ENCODE measurements at regions not wholly inside any gene's neighbourhood (a gene's known extent, or its start where the extent isn't known, plus 50 kb on each side); places are given as distances from the start of the nearest gene placed in this dataset.

GRCh38 chr1:29963946-29964345 lies 727.6 kb downstream of the PTPRU start:
- TF ChIP-seq POLR2A (IDR thresholded peaks at IDR 0.05; ENCODE audit: borderline replicate concordance, extremely low read depth, insufficient read depth, insufficient read length) = no peak
- TF ChIP-seq POLR2AphosphoS5 (IDR thresholded peaks at IDR 0.05; ENCODE audit: low read depth, low read length) = no peak
- TF ChIP-seq ZBTB33 (IDR thresholded peaks at IDR 0.05; ENCODE audit: extremely low read depth, insufficient replicate concordance, low read length) = no peak
- TF ChIP-seq CTCF (IDR thresholded peaks at IDR 0.05 in 2 of 3, conservative IDR thresholded peaks at IDR 0.05 in 1 of 3; ENCODE audit: borderline replicate concordance in 1 of 3, insufficient read depth in 1 of 3, low read depth in 2 of 3, low read length in 2 of 3) = no peak
- no peak for TF ChIP-seq ELF1 (IDR thresholded peaks at IDR 0.05; ENCODE audit: borderline replicate concordance, low read depth)
- TF ChIP-seq SIN3A (IDR thresholded peaks at IDR 0.05; ENCODE audit: low read depth) = no peak
- no peak for TF ChIP-seq RAD21 (IDR thresholded peaks at IDR 0.05; ENCODE audit: low read depth)
- TF ChIP-seq REST (IDR thresholded peaks at IDR 0.05; ENCODE audit: low read depth) = no peak

Data from HCT116 (cell line).